NOMO-1 treated with dmso at 0.1 percent for 144 hours (cell line): ENCODE measurements at regions not wholly inside any gene's neighbourhood (a gene's known extent, or its start where the extent isn't known, plus 50 kb on each side); places are given as distances from the start of the nearest gene placed in this dataset.
"Not testable (repeated sequence)": the region's sequence is repeated elsewhere in the genome, so short reads cannot be mapped to it uniquely, and the experiment has no call there.

Experiments used
- DNase-seq: peaks from one replicate; lab custom pipeline; 2025; ENCODE audit not compliant: unreplicated experiment; lab: John Stamatoyannopoulos, UW

GRCh38 chr3:106920609-106921008, 456.6 kb upstream of the CCDC54 start:
- DNase-seq = no peak

DNA sequence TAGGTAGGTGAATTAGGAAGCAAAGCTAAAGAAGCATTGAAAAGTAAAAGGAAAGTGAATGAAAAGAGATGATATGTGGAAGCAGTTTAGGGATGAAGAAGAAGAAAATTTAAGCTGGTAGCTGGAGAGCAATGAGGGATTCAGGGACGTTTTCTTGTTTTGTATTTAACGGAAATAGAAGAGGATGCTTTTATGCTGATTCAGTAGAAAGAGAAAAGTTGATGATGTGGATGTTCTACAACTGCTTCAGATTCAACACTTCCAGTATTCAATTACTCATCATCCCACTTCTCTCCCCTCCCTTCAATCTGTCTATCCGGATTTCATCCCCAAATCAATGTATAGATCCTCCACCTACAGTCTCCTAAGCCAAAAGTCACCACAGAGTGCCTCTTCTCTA, 448.2 kb upstream of the CCDC54 start:
- DNase-seq = no peak

- DNase-seq = no peak
Observed at GRCh38 chr3:106930086-106930485, 447.2 kb upstream of the CCDC54 start.

GRCh38 chr3:106931904-106932303, 445.3 kb upstream of the CCDC54 start:
- no peak for DNase-seq

DNA sequence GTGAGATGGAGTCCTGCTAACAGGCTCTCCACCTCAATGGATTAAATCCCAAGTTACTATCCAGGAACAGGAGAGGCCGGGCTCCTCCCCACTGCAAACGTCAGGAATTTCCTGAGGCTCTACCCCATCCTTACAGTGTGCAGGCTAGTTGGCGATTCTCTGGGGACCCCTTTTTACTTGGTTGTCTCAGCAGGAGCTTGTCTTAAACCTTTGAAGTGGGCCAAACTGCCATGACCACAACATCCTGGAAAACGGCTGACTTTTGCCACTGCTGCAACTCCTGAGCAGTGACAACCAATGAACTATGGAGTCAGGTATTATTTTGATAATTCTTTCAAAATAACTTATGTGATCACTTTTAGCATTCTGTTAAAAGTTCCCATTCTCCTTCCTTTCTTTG, 440.9 kb upstream of the CCDC54 start:
- no peak for DNase-seq

GRCh38 chr3:106942051-106942450, 435.2 kb upstream of the CCDC54 start:
- no peak for DNase-seq

GRCh38 chr3:106943071-106943470, 434.2 kb upstream of the CCDC54 start:
- no peak for DNase-seq

- DNase-seq = no peak
Observed at GRCh38 chr3:106945435-106945834, 431.8 kb upstream of the CCDC54 start.

GRCh38 chr3:106946866-106947265, 430.4 kb upstream of the CCDC54 start:
- no peak for DNase-seq

- no peak for DNase-seq
Observed at GRCh38 chr3:106957029-106957428, 420.2 kb upstream of the CCDC54 start.

GRCh38 chr3:106962993-106963392, 414.2 kb upstream of the CCDC54 start:
- DNase-seq = no peak

GRCh38 chr3:106963442-106963841, 413.8 kb upstream of the CCDC54 start:
- no peak for DNase-seq

- DNase-seq = no peak
Observed at GRCh38 chr3:106965307-106965706, 411.9 kb upstream of the CCDC54 start.

- no peak for DNase-seq
Observed at GRCh38 chr3:106969596-106969995, 407.6 kb upstream of the CCDC54 start.

DNA sequence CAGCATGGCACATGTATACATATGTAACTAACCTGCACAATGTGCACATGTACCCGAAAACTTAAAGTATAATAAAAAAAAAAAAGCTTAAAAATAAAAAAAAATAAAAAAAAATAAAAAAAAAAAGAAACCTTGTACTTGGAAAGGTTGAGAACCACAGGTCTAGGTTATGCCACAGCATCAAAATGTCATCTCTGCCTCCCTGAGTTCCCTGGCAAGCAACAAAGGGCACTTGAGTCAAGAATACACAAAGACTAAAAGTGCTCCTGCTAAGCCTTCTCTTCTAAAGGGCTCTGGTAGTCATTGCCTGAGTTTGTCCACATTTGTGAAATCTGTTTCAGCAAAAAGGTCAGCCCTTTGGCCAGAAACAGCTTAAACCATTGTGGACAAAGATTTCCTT, 395.8 kb upstream of the CCDC54 start:
- no peak for DNase-seq

GRCh38 chr3:106985721-106986120, 391.5 kb upstream of the CCDC54 start:
- DNase-seq = no peak

DNA sequence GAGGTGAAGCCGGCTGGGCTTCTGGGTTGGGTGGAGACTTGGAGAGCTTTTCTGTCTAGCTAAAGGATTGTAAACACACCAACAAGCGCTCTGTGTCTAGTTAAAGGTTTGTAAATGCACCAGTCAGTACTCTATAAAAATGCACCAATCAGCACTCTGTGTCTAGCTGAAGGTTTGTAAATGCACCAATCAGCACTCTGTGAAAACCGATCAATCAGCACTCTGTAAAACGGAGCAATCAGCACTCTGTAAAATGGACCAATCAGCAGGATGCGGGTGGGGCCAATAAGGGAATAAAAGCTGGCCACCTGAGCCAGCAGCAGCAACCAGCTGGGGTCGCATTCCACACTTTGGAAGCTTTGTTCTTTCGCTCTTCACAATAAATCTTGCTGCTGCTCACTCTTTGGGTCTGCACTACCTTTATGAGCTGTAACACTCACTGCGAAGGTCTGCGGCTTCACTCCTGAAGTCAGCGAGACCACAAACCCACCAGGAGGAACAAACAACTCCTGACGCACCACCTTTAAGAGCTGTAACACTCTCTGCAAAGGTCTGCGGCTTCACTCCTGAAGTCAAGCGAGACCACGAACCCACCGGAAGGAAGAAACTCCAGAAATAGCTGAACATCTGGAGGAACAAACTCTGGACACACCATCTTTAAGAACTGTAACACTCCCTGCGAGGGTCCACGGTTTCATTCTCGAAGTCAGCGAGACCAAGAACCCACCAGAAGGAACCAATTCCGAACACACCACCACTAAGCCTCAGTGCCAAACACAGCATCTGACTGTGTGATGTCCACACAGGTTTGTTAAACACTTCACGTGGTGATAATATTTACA, 378.2 kb upstream of the CCDC54 start:
- not testable (repeated sequence) for DNase-seq

- DNase-seq = no peak
Observed at GRCh38 chr3:107001635-107002034, 375.6 kb upstream of the CCDC54 start.

GRCh38 chr3:107005352-107005751, 371.9 kb upstream of the CCDC54 start:
- DNase-seq = not testable (repeated sequence)

- no peak for DNase-seq
Observed at GRCh38 chr3:107008213-107008612, 369.0 kb upstream of the CCDC54 start.

GRCh38 chr3:107013641-107014040, 363.6 kb upstream of the CCDC54 start:
- DNase-seq = no peak

GRCh38 chr3:107024551-107025026, 352.6 kb upstream of the CCDC54 start:
- DNase-seq = no peak

DNA sequence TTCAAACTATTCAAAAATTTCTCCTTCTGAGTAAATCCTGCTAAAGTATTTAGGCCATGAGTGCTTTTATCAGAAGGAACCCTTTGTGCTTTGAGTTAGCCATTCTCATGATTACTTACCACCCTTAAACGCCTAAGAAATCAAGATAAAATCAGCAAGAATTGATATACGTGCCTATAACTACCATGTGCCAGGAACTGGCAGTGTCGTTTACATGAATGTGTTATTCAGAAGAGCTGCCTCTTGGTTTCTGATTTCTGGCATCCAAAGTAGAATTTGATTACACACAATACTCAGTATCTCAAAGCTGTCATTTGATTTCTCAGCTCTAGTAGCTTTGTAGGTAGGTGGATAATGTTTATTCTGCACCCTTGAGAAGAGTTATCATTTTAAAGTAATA, 351.3 kb upstream of the CCDC54 start:
- DNase-seq = no peak
